AML-193 (cell line): ENCODE measurements at regions not wholly inside any gene's neighbourhood (a gene's known extent, or its start where the extent isn't known, plus 50 kb on each side); places are given as distances from the start of the nearest gene placed in this dataset.

Experiments used
- DNase-seq, 2 experiments: peaks; one replicate each; lab custom pipeline; 2025; lab: John Stamatoyannopoulos, UW

- no peak for DNase-seq
Measured at GRCh38 chr18:3358310-3358709, 91.7 kb upstream of the TGIF1 start.

DNA sequence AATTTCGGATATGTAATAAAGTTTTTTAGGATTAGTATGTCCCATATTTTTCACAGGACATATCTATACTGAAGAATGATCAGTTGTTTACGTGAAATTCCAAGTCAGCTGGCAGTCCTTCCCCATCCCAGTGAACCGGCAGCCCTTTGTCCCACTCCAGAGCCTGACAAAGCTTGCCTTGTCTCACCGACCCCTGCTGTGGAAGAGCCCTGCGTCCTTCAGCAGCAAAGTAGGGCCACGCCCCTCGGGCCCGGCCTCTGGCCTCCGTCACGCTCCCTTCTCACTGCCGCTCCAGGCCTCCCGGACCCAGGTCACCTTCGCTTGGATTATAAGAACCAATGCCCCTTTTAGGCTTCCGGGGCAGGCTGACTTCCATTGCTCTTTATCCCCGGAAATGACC is 89.8 kb upstream of the TGIF1 start:
- DNase-seq, result no peak

GRCh38 chr18:3367491-3368091 is 82.4 kb upstream of the TGIF1 start:
- DNase-seq, result no peak

GRCh38 chr18:3368193-3368592 is 81.8 kb upstream of the TGIF1 start:
- no peak for DNase-seq

DNA sequence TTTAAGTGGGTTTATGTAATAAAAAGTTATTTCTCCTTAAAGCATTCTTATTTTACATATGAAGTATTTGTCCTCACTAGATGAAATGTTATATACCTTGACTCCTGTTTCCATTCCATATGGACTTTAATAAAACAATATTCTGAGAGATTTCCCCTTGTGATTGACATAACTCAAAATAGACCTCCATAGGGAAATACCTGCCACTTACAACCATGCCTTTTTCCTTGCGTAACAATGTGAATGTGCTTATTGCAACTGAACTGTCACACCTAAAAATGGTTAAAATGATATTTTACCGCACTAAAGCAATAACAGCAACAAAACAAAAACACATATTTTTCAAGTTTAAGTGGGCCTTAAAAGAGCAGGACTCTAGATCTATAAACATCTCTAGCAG is 70.3 kb upstream of the TGIF1 start:
- no peak for DNase-seq

DNA sequence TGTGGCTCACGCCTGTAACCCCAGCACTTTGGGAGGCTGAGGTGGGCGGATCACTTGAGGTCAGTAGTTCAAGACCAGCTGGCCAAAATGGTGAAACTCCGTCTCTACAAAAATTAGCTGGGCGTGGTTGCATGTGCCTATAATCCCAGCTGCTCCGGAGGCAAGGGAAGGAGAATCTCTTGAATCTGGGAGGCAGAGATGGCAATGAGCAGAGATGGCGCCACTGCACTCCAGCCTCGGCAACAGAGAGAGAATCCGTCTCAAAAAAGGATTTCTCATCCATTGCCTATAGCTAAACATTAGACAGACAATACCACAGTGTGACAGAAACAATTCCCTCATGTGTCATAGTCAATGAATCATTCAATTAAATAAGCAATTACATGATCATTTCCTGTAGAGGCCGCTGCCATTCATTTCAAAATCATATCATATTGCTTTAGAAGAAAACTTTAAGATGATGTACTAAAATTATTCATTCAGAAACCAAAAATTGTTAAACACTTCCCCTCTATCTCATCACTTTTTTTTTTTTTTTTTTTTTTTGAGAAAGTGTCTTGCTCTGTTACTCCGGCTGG is 69.5 kb upstream of the TGIF1 start:
- no peak for DNase-seq

GRCh38 chr18:3383381-3383915 is 66.5 kb upstream of the TGIF1 start:
- DNase-seq, result no peak

GRCh38 chr18:3384664-3385563 is 65.1 kb upstream of the TGIF1 start:
- DNase-seq, result no peak

- DNase-seq, result no peak
Measured at GRCh38 chr18:3388323-3388722, 61.6 kb upstream of the TGIF1 start.

GRCh38 chr18:3388980-3389379 is 61.0 kb upstream of the TGIF1 start:
- DNase-seq, result no peak

- no peak for DNase-seq
Measured at GRCh38 chr18:3389977-3390376, 60.0 kb upstream of the TGIF1 start.

DNA sequence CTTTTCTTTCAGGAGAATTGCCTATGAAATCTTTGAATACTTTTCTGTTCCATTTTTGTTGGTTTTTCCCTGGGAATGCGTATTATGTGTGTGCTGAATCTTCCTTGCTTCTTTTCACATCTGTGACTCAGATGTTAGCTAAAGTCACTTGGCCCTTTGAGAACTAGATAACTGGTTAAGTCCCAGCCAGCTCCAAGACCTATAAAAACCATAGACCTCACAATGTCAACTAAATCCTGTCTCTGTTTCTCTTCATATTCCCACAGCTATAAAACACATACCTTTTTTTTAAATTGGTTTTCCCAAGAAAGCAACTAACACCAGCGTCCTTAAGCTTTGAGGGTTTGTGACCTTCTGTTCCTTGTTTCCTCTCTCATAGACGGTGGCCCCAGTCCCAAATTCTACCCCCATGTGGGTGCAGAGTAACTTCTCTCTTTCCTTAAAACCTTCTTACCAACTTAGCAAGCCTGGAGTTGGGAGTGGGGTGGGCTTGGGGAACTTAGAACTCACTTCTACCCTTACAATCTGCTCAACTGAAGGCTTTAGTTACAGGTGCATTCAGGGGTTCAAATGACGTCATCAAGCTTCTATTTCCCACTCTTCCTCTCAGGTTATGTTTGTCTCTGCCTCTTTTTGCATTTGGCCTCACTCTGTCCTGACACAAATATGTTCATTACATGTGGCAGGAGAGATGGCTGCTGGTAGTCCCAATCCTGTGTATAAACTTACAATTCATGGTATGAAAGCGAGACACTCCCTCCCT is 58.1 kb upstream of the TGIF1 start:
- no peak for DNase-seq

GRCh38 chr18:3392467-3392855 is 57.5 kb upstream of the TGIF1 start:
- no peak for DNase-seq

DNA sequence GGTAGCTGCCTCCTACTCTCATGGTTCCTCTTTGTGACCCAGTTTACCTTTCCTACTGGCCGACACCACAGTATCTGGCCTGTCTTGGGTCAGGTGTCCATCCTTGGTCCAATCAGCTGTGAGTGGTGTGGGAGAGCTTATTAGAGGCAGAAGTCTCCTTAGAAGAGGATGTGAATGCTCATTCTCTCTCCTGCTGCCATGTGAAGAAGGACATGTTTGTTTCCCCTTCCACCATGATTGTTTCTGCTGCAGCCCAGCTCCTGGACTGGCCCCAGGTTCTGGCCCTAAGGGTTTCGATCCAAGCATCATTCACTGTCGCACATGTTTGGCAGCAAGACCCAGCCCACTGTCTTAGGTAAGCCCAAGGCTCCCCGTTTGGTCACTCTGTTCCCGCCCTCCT is 55.3 kb upstream of the TGIF1 start:
- no peak for DNase-seq

DNA sequence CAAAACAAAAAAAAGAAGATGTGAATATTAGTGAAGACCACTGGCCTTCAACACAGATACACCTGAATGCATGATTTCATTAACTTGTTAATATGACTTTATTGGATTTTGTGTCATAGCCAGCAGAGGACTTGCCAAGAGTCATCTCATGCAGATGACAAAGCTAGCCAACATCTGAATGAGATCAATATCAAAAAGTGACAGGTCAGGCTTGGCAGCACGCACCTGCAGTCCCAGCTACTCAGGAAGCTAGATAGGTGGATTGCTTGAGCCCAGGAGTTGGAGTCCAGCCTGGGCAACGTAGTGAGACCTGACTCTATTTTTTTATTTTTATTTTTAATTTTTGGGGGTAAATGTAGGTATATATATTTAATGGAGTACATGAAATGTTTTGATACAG is 54.5 kb upstream of the TGIF1 start:
- no peak for DNase-seq

GRCh38 chr18:3397031-3397750 is 52.8 kb upstream of the TGIF1 start:
- no peak for DNase-seq

- no peak for DNase-seq
Measured at GRCh38 chr18:3397786-3398185, 52.2 kb upstream of the TGIF1 start.
